Hepatocyte (in vitro differentiated cells): ENCODE measurements at regions not wholly inside any gene's neighbourhood (a gene's known extent, or its start where the extent isn't known, plus 50 kb on each side); places are given as distances from the start of the nearest gene placed in this dataset.
A peak's percentile ranks its signal among the peaks of the same experiment; 100 is the strongest.

Source experiments
- DNase-seq: peaks from one replicate; pipeline ENCODE4 v3.0.0-alpha.2; 2016; ENCODE audit warnings: low spot score
- H2AFZ ChIP-seq: fragments of 200-600 bp; sonication (generic); 2 replicates; pipeline ENCODE4 v1.6.0; 2016; ENCODE audit warnings: antibody characterized with exemption, mild to moderate bottlenecking
- H3K27ac ChIP-seq: fragments of 200-600 bp; sonication (generic); 2 replicates; pipeline ENCODE4 v1.5.1; 2016; ENCODE audit warnings: mild to moderate bottlenecking
- H3K27me3 ChIP-seq: fragments of 200-600 bp; sonication (generic); 2 replicates; pipeline ENCODE4 v1.6.1; 2016
- H3K36me3 ChIP-seq: fragments of 200-600 bp; sonication (generic); replicated peaks from 2 replicates; pipeline ENCODE4 v1.5.1; 2016; ENCODE audit warnings: low read depth; ENCODE audit not compliant: insufficient read depth
- H3K4me1 ChIP-seq: fragments of 200-600 bp; sonication (generic); 2 replicates; pipeline ENCODE4 v1.5.1; 2016; ENCODE audit warnings: mild to moderate bottlenecking, moderate library complexity; ENCODE audit not compliant: insufficient read depth
- H3K4me2 ChIP-seq: fragments of 200-600 bp; sonication (generic); 2 replicates; pipeline ENCODE4 v1.6.0; 2016
- H3K4me3 ChIP-seq: fragments of 200-600 bp; sonication (generic); 2 replicates; pipeline ENCODE4 v1.5.1; 2016; ENCODE audit warnings: mild to moderate bottlenecking
- H3K79me2 ChIP-seq: fragments of 200-600 bp; sonication (generic); 2 replicates; pipeline ENCODE4 v1.6.0; 2017; ENCODE audit warnings: mild to moderate bottlenecking
- H3K9me2 ChIP-seq: fragments of 200-600 bp; sonication (generic); replicated peaks from 2 replicates; pipeline ENCODE4 v1.6.0; 2017; ENCODE audit warnings: mild to moderate bottlenecking; ENCODE audit not compliant: insufficient read depth
- H3K9me3 ChIP-seq: fragments of 200-600 bp; sonication (generic); 2 replicates; pipeline ENCODE4 v1.5.1; 2016; ENCODE audit warnings: low read depth, mild to moderate bottlenecking
- H4K20me1 ChIP-seq: fragments of 200-600 bp; sonication (generic); 2 replicates; pipeline ENCODE4 v1.6.0; 2016; ENCODE audit warnings: mild to moderate bottlenecking; ENCODE audit not compliant: insufficient read depth, poor library complexity, severe bottlenecking
- EZH2 ChIP-seq: fragments of 200-600 bp; sonication (generic); IDR thresholded peaks from 2 replicates; pipeline ENCODE4 v1.6.1; 2016; ENCODE audit warnings: antibody characterized with exemption, mild to moderate bottlenecking, borderline replicate concordance
- EZH2phosphoT487 ChIP-seq: fragments of 200-600 bp; sonication (generic); IDR thresholded peaks from one replicate; pipeline ENCODE4 v1.6.1; 2018; ENCODE audit warnings: antibody characterized with exemption, mild to moderate bottlenecking, low read depth, moderate library complexity; ENCODE audit not compliant: unreplicated experiment, severe bottlenecking
- WGBS: methylation state at CpG from one replicate; pipeline ENCODE4 v1.1.6; 2016; ENCODE audit warnings: low lambda C conversion rate; ENCODE audit errors: missing lambda C conversion rate; 5-methylcytosine and 5-hydroxymethylcytosine counted together
- TF ChIP-seq, protein P1 (sequence below): fragments of 200-600 bp; sonication (generic); IDR thresholded peaks from 2 replicates; pipeline ENCODE4 v1.5.1; 2016; ENCODE audit warnings: antibody characterized with exemption, mild to moderate bottlenecking; ENCODE audit not compliant: poor library complexity

DNA sequence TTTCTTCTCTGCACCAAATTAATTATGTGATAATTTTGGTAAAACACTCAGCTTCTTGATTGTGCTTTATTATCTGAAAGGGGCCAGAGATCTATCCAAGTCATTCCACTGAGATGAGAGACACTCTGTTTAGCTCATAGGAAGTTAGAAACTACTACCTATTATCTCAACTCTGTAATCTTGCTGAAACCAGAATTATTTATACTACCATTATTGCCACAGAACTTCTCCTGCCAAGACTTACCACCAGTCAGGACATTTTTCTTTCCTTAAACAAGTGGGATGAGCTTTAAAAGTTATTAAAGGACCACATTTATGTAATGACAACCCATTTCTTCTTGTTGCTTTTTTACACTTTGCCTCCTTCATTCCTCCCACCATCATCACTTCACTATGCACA, 855.6 kb upstream of the PIK3C3 start:
- H2AFZ ChIP-seq: no peak overlapping the region
- no peak overlapping the region for H3K27ac ChIP-seq
- H4K20me1 ChIP-seq: no peaks in the 10 kb centered on the region
- H3K4me1 ChIP-seq: no peaks in the 10 kb centered on the region
- DNase-seq: no peak
- H3K9me3 ChIP-seq: no peaks in the 10 kb centered on the region
- TF ChIP-seq, protein P1, sequence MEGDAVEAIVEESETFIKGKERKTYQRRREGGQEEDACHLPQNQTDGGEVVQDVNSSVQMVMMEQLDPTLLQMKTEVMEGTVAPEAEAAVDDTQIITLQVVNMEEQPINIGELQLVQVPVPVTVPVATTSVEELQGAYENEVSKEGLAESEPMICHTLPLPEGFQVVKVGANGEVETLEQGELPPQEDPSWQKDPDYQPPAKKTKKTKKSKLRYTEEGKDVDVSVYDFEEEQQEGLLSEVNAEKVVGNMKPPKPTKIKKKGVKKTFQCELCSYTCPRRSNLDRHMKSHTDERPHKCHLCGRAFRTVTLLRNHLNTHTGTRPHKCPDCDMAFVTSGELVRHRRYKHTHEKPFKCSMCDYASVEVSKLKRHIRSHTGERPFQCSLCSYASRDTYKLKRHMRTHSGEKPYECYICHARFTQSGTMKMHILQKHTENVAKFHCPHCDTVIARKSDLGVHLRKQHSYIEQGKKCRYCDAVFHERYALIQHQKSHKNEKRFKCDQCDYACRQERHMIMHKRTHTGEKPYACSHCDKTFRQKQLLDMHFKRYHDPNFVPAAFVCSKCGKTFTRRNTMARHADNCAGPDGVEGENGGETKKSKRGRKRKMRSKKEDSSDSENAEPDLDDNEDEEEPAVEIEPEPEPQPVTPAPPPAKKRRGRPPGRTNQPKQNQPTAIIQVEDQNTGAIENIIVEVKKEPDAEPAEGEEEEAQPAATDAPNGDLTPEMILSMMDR: no peak
- no peak for TF ChIP-seq EZH2phosphoT487
- no peak for TF ChIP-seq EZH2
- H3K79me2 ChIP-seq: no peaks in the 10 kb centered on the region
- H3K36me3 ChIP-seq: no peaks in the 10 kb centered on the region
- no peaks in the 10 kb centered on the region for H3K27me3 ChIP-seq
- H3K9me2 ChIP-seq: no peaks in the 10 kb centered on the region
- H3K4me2 ChIP-seq: no peak overlapping the region
- no peak overlapping the region for H3K4me3 ChIP-seq

- Histone ChIP-seq H3K9me2 (no peaks in the 10 kb centered on the region), H3K27ac (no peak overlapping the region), H3K27me3 (no peaks in the 10 kb centered on the region), H3K4me2 (no peak overlapping the region), H3K36me3 (no peaks in the 10 kb centered on the region), H2AFZ (no peak overlapping the region), H3K9me3 (no peaks in the 10 kb centered on the region), H3K4me1 (no peaks in the 10 kb centered on the region), H4K20me1 (no peaks in the 10 kb centered on the region), H3K4me3 (no peak overlapping the region), H3K79me2 (no peaks in the 10 kb centered on the region)
- 47% methylated on average over 5 of the region's 5 CpGs for WGBS
- TF ChIP-seq, protein P1: peak; percentile 40
- TF ChIP-seq EZH2phosphoT487: no peak
- TF ChIP-seq EZH2: no peak
- peak; percentile 14 for DNase-seq
Measured at GRCh38 chr18:41096504-41096903, 858.5 kb upstream of the PIK3C3 start.

GRCh38 chr18:41077076-41077475, 878.0 kb upstream of the PIK3C3 start:
- no peak overlapping the region for H2AFZ ChIP-seq
- no peak overlapping the region for H3K4me2 ChIP-seq
- H3K27me3 ChIP-seq: no peaks in the 10 kb centered on the region
- DNase-seq: no peak
- H4K20me1 ChIP-seq: no peaks in the 10 kb centered on the region
- H3K9me2 ChIP-seq: no peaks in the 10 kb centered on the region
- 96% methylated on average over 2 of the region's 2 CpGs for WGBS
- H3K4me3 ChIP-seq: no peak overlapping the region
- no peaks in the 10 kb centered on the region for H3K79me2 ChIP-seq
- H3K9me3 ChIP-seq: no peaks in the 10 kb centered on the region
- no peak overlapping the region for H3K27ac ChIP-seq
- no peaks in the 10 kb centered on the region for H3K36me3 ChIP-seq
- TF ChIP-seq, protein P1: no peak
- TF ChIP-seq EZH2phosphoT487 (no peak), EZH2 (no peak)
- H3K4me1 ChIP-seq: no peaks in the 10 kb centered on the region

DNA sequence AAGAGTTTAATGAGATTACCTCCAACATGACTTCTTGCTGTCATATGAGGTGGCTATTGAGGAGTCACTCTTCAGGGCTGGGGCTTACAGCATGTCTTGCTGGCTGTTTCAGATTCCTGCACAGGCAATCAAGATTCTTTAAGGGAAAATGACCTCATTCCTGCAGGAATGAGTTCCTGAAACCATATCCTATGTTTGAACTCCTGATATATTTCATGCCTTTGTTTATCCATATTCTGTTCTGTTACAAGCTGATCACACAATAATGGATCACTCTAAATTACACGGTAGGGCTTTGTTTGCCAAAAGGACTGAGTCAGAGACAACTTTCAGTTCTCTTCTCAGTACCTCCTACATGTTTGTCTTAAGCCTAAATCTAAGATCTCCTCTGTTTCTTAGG, 879.8 kb upstream of the PIK3C3 start:
- DNase-seq: peak; percentile 21
- Histone ChIP-seq H3K36me3 (no peaks in the 10 kb centered on the region), H3K4me1 (no peaks in the 10 kb centered on the region), H3K9me2 (no peaks in the 10 kb centered on the region), H3K4me3 (no peak overlapping the region), H3K79me2 (no peaks in the 10 kb centered on the region), H4K20me1 (no peaks in the 10 kb centered on the region), H3K9me3 (no peaks in the 10 kb centered on the region), H3K27ac (peak overlapping the region; percentile 58), H3K27me3 (no peaks in the 10 kb centered on the region), H2AFZ (no peak overlapping the region), H3K4me2 (no peak overlapping the region)
- WGBS: 47% methylated on average over 1 of the region's 1 CpG
- TF ChIP-seq EZH2 (no peak), EZH2phosphoT487 (no peak)
- TF ChIP-seq, protein P1: no peak
